GM12872 (cell line): ENCODE measurements at regions not wholly inside any gene's neighbourhood (a gene's known extent, or its start where the extent isn't known, plus 50 kb on each side); places are given as distances from the start of the nearest gene placed in this dataset.

Experiments
- TF ChIP-seq, protein P1 (sequence below): IDR thresholded peaks from 3 replicates; pipeline ENCODE4 v1.5.1; 2011; ENCODE audit warnings: low read depth, mild to moderate bottlenecking, low read length, moderate library complexity; ENCODE audit not compliant: insufficient read depth

DNA sequence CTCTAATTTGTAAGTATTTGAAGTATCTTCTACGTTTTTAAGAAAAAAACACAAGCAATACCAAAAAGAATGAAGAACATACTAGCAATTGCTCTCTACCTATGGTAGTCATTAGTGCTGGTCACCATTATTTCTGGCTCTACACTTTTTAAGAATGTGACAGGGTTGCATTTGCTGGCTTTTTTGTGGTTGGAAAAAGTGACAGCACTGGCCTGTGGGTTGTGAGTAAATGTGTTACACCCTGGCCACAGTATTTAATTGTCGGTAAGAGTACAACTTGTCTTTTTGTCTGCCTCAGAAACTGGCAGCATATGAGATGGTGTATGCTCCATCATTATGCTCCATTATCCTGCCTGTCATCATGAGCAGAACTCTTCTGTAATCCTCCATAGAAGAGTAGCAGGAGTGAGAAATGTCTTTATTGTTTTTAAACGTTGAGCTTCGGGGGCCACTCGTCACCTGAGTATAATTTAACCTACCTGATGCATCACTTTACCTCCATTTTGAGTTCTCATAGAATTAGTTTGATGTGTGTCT, 449.8 kb downstream of the ISL1 start:
- TF ChIP-seq, protein P1, sequence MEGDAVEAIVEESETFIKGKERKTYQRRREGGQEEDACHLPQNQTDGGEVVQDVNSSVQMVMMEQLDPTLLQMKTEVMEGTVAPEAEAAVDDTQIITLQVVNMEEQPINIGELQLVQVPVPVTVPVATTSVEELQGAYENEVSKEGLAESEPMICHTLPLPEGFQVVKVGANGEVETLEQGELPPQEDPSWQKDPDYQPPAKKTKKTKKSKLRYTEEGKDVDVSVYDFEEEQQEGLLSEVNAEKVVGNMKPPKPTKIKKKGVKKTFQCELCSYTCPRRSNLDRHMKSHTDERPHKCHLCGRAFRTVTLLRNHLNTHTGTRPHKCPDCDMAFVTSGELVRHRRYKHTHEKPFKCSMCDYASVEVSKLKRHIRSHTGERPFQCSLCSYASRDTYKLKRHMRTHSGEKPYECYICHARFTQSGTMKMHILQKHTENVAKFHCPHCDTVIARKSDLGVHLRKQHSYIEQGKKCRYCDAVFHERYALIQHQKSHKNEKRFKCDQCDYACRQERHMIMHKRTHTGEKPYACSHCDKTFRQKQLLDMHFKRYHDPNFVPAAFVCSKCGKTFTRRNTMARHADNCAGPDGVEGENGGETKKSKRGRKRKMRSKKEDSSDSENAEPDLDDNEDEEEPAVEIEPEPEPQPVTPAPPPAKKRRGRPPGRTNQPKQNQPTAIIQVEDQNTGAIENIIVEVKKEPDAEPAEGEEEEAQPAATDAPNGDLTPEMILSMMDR = no peak

DNA sequence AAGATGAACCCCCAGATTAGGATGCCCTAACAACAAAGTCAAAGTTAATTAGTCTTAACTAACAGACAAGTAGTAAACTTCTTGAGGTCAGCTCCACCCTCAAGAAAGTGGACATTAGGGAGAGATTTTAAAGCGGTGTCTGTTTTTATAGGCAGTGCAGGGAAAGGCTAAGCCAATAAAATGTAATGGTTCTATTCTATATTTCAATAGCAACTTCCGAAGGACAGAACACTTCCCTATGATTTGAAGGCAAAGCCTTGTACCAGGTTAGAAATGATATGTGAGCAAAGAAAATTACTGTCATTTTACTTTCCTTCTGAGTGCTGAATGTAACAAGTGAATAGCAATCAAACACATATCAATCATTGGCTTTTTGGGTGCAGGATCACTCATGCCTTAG, 455.2 kb downstream of the ISL1 start:
- TF ChIP-seq, protein P1 = no peak

- TF ChIP-seq, protein P1 = no peak
Measured at GRCh38 chr5:51843893-51844292, 460.6 kb downstream of the ISL1 start.

DNA sequence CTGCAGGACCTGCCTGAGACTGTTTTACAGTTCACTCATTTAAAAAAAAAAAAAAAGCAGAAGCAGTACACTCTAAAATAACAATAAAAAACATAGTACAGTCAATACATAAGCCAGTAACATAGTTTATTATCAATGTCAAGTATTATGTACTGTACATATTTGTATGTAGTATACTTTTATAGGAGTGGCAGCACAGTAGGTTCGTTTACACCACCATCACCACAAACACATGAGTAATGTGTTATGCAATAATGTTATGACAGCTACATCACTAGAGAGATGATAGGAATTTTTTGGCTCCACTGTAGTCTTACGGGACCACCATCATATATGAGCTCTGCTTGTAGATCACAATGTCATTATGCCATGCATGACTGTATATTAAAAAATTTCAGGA, 462.8 kb downstream of the ISL1 start:
- TF ChIP-seq, protein P1 = no peak

- TF ChIP-seq, protein P1 = no peak
Measured at GRCh38 chr5:51859624-51860023, 476.4 kb downstream of the ISL1 start.

DNA sequence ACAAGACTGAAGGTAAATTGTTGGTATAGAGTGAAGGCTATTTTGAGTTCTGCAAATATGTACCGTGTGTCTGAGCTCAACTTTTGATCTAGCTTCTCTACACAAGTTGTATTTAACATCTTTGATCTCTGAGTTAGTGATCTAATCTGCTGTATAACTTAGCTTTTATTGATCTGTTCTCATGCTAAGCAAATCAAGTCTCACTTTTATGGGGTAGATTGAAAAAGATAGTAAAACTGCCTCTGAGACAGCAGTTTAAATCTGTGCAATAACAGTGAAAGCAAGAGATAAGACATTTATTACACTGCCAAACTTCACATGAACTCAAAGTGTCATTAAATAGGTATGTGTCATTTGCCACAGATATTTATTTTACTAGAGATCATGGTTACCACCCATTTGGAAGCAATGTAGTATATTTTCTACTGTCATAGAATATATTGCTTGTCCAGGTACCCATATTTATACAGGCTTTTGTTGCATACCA, 477.3 kb downstream of the ISL1 start:
- TF ChIP-seq, protein P1 = no peak

DNA sequence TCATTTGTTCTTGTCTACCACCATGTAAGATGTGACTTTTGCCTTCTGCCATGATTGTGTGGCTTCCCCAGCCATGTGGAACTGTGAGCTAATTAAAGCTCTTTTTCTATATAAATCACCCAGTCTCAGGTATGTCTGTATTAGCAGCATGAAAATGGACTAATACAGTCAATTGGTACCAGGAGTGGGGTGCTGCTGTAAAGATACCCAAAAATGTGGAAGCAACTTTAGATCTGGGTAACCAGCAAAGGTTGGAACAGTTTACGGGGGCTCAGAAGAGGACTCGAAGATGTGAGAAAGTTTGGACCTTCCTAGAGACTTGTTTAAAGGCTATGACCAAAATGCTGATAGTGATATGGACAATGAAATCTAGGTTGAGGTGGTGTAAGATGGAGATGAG, 488.9 kb downstream of the ISL1 start:
- TF ChIP-seq, protein P1 = no peak
